GM18505 (cell line): ENCODE measurements at regions not wholly inside any gene's neighbourhood (a gene's known extent, or its start where the extent isn't known, plus 50 kb on each side); places are given as distances from the start of the nearest gene placed in this dataset.

Source experiments
- ATAC-seq: cut with Tn5 transposase; IDR thresholded peaks from one replicate; pipeline ENCODE4 v1.9.1; 2021; ENCODE audit not compliant: unreplicated experiment
- POLR2A ChIP-seq: IDR thresholded peaks from 4 replicates; pipeline ENCODE4 v1.6.1; 2011; ENCODE audit warnings: borderline replicate concordance; ENCODE audit not compliant: insufficient read depth, insufficient read length; ENCODE audit errors: extremely low read depth

GRCh38 chr11:15880291-15880690, 476.1 kb downstream of the SOX6 start:
- no peak for ATAC-seq
- no peak for TF ChIP-seq POLR2A

- no peak for ATAC-seq
- TF ChIP-seq POLR2A, result no peak
These were observed 473.4 kb downstream of the SOX6 start for GRCh38 chr11:15882876-15883454.

- TF ChIP-seq POLR2A, result no peak
These were observed 472.9 kb downstream of the SOX6 start for GRCh38 chr11:15883455-15883920.

GRCh38 chr11:15884141-15884540, 472.2 kb downstream of the SOX6 start:
- TF ChIP-seq POLR2A, result no peak
- no peak for ATAC-seq

More at GRCh38 chr11:15883455-15883920, 472.9 kb downstream of the SOX6 start:
- ATAC-seq, result no peak

- no peak for TF ChIP-seq POLR2A
- ATAC-seq, result no peak
These were observed 471.4 kb downstream of the SOX6 start for GRCh38 chr11:15884777-15885540.

- no peak for TF ChIP-seq POLR2A
- no peak for ATAC-seq
These were observed 470.5 kb downstream of the SOX6 start for GRCh38 chr11:15885854-15886253.

GRCh38 chr11:15886299-15886698, 470.0 kb downstream of the SOX6 start:
- no peak for TF ChIP-seq POLR2A
- ATAC-seq, result no peak

- no peak for TF ChIP-seq POLR2A
- ATAC-seq, result no peak
These were observed 469.5 kb downstream of the SOX6 start for GRCh38 chr11:15886866-15887265.

- no peak for TF ChIP-seq POLR2A
- no peak for ATAC-seq
These were observed 467.6 kb downstream of the SOX6 start for GRCh38 chr11:15888556-15889345.

GRCh38 chr11:15889363-15890030, 466.8 kb downstream of the SOX6 start:
- no peak for ATAC-seq
- no peak for TF ChIP-seq POLR2A

GRCh38 chr11:15890031-15890713, 466.2 kb downstream of the SOX6 start:
- no peak for ATAC-seq
- no peak for TF ChIP-seq POLR2A

GRCh38 chr11:15893080-15893492, 463.3 kb downstream of the SOX6 start:
- TF ChIP-seq POLR2A, result no peak
- no peak for ATAC-seq
